ENCODE measurements at regions not wholly inside any gene's neighbourhood (a gene's known extent, or its start where the extent isn't known, plus 50 kb on each side); places are given as distances from the start of the nearest gene placed in this dataset.

- TF ChIP-seq CTCF (IDR thresholded peaks at IDR 0.05) = no peak
These were observed 179.5 kb upstream of the TARS1 start for GRCh38 chr5:33261305-33261704.

- TF ChIP-seq CTCF (IDR thresholded peaks at IDR 0.05) = no peak
These were observed 179.0 kb upstream of the TARS1 start for GRCh38 chr5:33261747-33262146.

GRCh38 chr5:33267801-33268200 lies 173.0 kb upstream of the TARS1 start:
- no peak for TF ChIP-seq CTCF (IDR thresholded peaks at IDR 0.05)

- no peak for TF ChIP-seq CTCF (IDR thresholded peaks at IDR 0.05)
These were observed 172.4 kb upstream of the TARS1 start for GRCh38 chr5:33268374-33268773.

- no peak for TF ChIP-seq CTCF (IDR thresholded peaks at IDR 0.05)
These were observed 170.1 kb upstream of the TARS1 start for GRCh38 chr5:33270671-33271070.

GRCh38 chr5:33271606-33272005 lies 169.2 kb upstream of the TARS1 start:
- TF ChIP-seq CTCF (IDR thresholded peaks at IDR 0.05) = no peak

GRCh38 chr5:33272288-33272687 lies 168.5 kb upstream of the TARS1 start:
- TF ChIP-seq CTCF (IDR thresholded peaks at IDR 0.05) = no peak

- no peak for TF ChIP-seq CTCF (IDR thresholded peaks at IDR 0.05)
These were observed 166.8 kb upstream of the TARS1 start for GRCh38 chr5:33273985-33274384.
